A549 (cell line): ENCODE measurements at regions not wholly inside any gene's neighbourhood (a gene's known extent, or its start where the extent isn't known, plus 50 kb on each side); places are given as distances from the start of the nearest gene placed in this dataset.

ENCODE experiments used
- ATAC-seq, 2 experiments: fragments of 200-7000 bp in 1 of 2; fragments of >200 bp in 1 of 2; cut with Nextera tagmentation in 1 of 2; cut with Tn5 transposase in 1 of 2; 3 replicates each; pipeline versions ENCODE4 v1.8.0 to v1.9.1; 2018 to 2020; ENCODE audit warnings: mild to moderate bottlenecking in 1 of 2, moderate library complexity in 1 of 2
- CTCF ChIA-PET: fragments of 300-600 bp; sonication (Branson Sonifier 250); formaldehyde crosslinking; extraction: SDS; loops from one replicate; lab custom pipeline; 2021; ENCODE audit warnings: antibody characterized with exemption, inconsistent platforms; lab: Yijun Ruan, JAX
- POLR2A ChIA-PET: fragments of 350-600 bp; formaldehyde crosslinking; extraction: SDS; loops from one replicate; lab custom pipeline; 2021; ENCODE audit warnings: antibody characterized with exemption, inconsistent platforms; lab: Yijun Ruan, JAX
- DNase-seq, 2 experiments: peaks; one replicate each; pipeline versions ENCODE4 v3.0.0 to v3.0.0-alpha.2; 2011 to 2016; ENCODE audit warnings: low read depth in 1 of 2, low spot score in 1 of 2
- FAIRE-seq: peaks from 2 replicates; lab custom pipeline; 2011; peaks lifted over from hg19 to GRCh38; lab: Jason Lieb, UNC
- H3K27ac ChIP-seq, 2 experiments: fragments of >200 bp; sonication (Bioruptor Twin); formaldehyde crosslinking; 3 replicates each; pipeline ENCODE4 v1.5.1; 2016 to 2017
- H3K4me1 ChIP-seq: fragments of >200 bp; sonication (Bioruptor Twin); formaldehyde crosslinking; 3 replicates; pipeline ENCODE4 v1.6.1; 2016
- H3K4me2 ChIP-seq: fragments of >200 bp; sonication (Bioruptor Twin); formaldehyde crosslinking; 3 replicates; pipeline ENCODE4 v1.6.1; 2016
- H3K4me3 ChIP-seq: fragments of >200 bp; sonication (Bioruptor Twin); formaldehyde crosslinking; 3 replicates; pipeline ENCODE4 v1.5.1; 2016
- H3K9me3 ChIP-seq: fragments of >200 bp; sonication (Bioruptor Twin); formaldehyde crosslinking; 3 replicates; pipeline ENCODE4 v1.6.1; 2016
- ATOH8 ChIP-seq: fragments of 250-450 bp; sonication (Bioruptor Pico); IDR thresholded peaks from 2 replicates; pipeline ENCODE4 v1.5.0; 2020; ENCODE audit warnings: low read depth, mild to moderate bottlenecking, moderate library complexity
- CBX2 ChIP-seq: fragments of 200-600 bp; sonication (generic); IDR thresholded peaks from 2 replicates; pipeline ENCODE4 v1.6.1; 2016; ENCODE audit warnings: low read depth, mild to moderate bottlenecking, borderline replicate concordance
- CEBPB ChIP-seq, 2 experiments: fragments of >200 bp in 1 of 2; sonication (Bioruptor Twin) in 1 of 2; formaldehyde crosslinking in 1 of 2; IDR thresholded peaks; 2 replicates each; pipeline ENCODE4 v1.6.1; 2012 to 2016
- CHD4 ChIP-seq: fragments of 200-600 bp; sonication (generic); IDR thresholded peaks from 2 replicates; pipeline ENCODE4 v1.6.1; 2016; ENCODE audit warnings: antibody characterized with exemption, mild to moderate bottlenecking, borderline replicate concordance
- E2F6 ChIP-seq: IDR thresholded peaks from 2 replicates; pipeline ENCODE4 v1.6.1; 2012; ENCODE audit warnings: low read depth, borderline replicate concordance
- EHF ChIP-seq: fragments of 250-450 bp; sonication (Bioruptor Pico); IDR thresholded peaks from 2 replicates; pipeline ENCODE4 v1.5.0; 2020; ENCODE audit warnings: mild to moderate bottlenecking
- EHMT2 ChIP-seq: fragments of 200-600 bp; sonication (generic); IDR thresholded peaks from 2 replicates; pipeline ENCODE4 v1.6.1; 2016; ENCODE audit warnings: antibody characterized with exemption, low read depth, mild to moderate bottlenecking, moderate library complexity
- EP300 ChIP-seq, 2 experiments: fragments of >200 bp; sonication (Bioruptor Twin); formaldehyde crosslinking; IDR thresholded peaks; 2 replicates in 1 of 2; 3 replicates in 1 of 2; pipeline ENCODE4 v1.6.1; 2016 to 2017
- ESRRA ChIP-seq: fragments of 150-350 bp; IDR thresholded peaks from 2 replicates; pipeline ENCODE4 v1.6.1; 2014; ENCODE audit warnings: mild to moderate bottlenecking, low read length, borderline replicate concordance
- FOSB ChIP-seq: fragments of 250-450 bp; sonication (Bioruptor Pico); IDR thresholded peaks from 2 replicates; pipeline ENCODE4 v1.5.0; 2020; ENCODE audit warnings: mild to moderate bottlenecking, moderate library complexity
- FOSL2 ChIP-seq, 2 experiments: fragments of 450-650 bp in 1 of 2; fragments of >200 bp in 1 of 2; sonication (Bioruptor Twin) in 1 of 2; formaldehyde crosslinking; IDR thresholded peaks; 2 replicates each; pipeline versions ENCODE4 v1.5.0 to v1.6.1; 2016 to 2020; ENCODE audit warnings: mild to moderate bottlenecking in 1 of 2, moderate library complexity in 1 of 2
- FOXS1 ChIP-seq: fragments of 250-450 bp; sonication (Bioruptor Pico); IDR thresholded peaks from 2 replicates; pipeline ENCODE4 v1.5.0; 2020; ENCODE audit warnings: mild to moderate bottlenecking, moderate library complexity
- HOXA7 ChIP-seq: fragments of 250-450 bp; sonication (Bioruptor Pico); IDR thresholded peaks from 2 replicates; pipeline ENCODE4 v1.5.0; 2020; ENCODE audit warnings: mild to moderate bottlenecking, moderate library complexity
- HOXB13 ChIP-seq: fragments of 250-450 bp; sonication (Bioruptor Pico); IDR thresholded peaks from 2 replicates; pipeline ENCODE4 v1.5.0; 2020; ENCODE audit warnings: low read depth, mild to moderate bottlenecking, moderate library complexity
- JUN ChIP-seq, 2 experiments: fragments of >200 bp; sonication (Bioruptor Twin); formaldehyde crosslinking; IDR thresholded peaks; 2 replicates in 1 of 2; 3 replicates in 1 of 2; pipeline ENCODE4 v1.6.1; 2016 to 2017
- JUNB ChIP-seq: fragments of >200 bp; sonication (Bioruptor Twin); formaldehyde crosslinking; IDR thresholded peaks from 2 replicates; pipeline ENCODE4 v1.6.1; 2016
- NPAS2 ChIP-seq: fragments of 250-450 bp; sonication (Bioruptor Pico); IDR thresholded peaks from 2 replicates; pipeline ENCODE4 v1.8.0; 2022; ENCODE audit warnings: mild to moderate bottlenecking, moderate library complexity, borderline replicate concordance
- NR3C1 ChIP-seq: fragments of >200 bp; sonication (Bioruptor Twin); formaldehyde crosslinking; IDR thresholded peaks from 3 replicates; pipeline ENCODE4 v1.6.1; 2017
- POLR2A ChIP-seq: IDR thresholded peaks from 2 replicates; pipeline ENCODE4 v1.6.1; 2012; ENCODE audit warnings: mild to moderate bottlenecking, low read length
- RAD21 ChIP-seq, 2 experiments: fragments of >200 bp in 1 of 2; sonication (Bioruptor Twin) in 1 of 2; formaldehyde crosslinking in 1 of 2; IDR thresholded peaks in 1 of 2; conservative IDR thresholded peaks in 1 of 2; 2 replicates in 1 of 2; 3 replicates in 1 of 2; pipeline ENCODE4 v1.6.1; 2012 to 2018; ENCODE audit warnings: inconsistent platforms in 1 of 2
- RARB ChIP-seq: fragments of 250-450 bp; sonication (Bioruptor Pico); IDR thresholded peaks from 2 replicates; pipeline ENCODE4 v1.8.0; 2021; ENCODE audit warnings: mild to moderate bottlenecking, moderate library complexity
- RFX5 ChIP-seq: fragments of 450-650 bp; IDR thresholded peaks from 2 replicates; pipeline ENCODE4 v1.7.1; 2014; ENCODE audit warnings: antibody characterized with exemption, mild to moderate bottlenecking, moderate library complexity
- SMC3 ChIP-seq: fragments of >200 bp; sonication (Bioruptor Twin); formaldehyde crosslinking; IDR thresholded peaks from 3 replicates; pipeline ENCODE4 v1.6.1; 2018; ENCODE audit warnings: inconsistent platforms
- SREBF2 ChIP-seq: fragments of 450-650 bp; IDR thresholded peaks from 2 replicates; pipeline ENCODE4 v1.6.1; 2014; ENCODE audit warnings: mild to moderate bottlenecking, moderate library complexity
- TP53 ChIP-seq: fragments of 250-450 bp; sonication (Bioruptor Pico); IDR thresholded peaks from 2 replicates; pipeline ENCODE4 v1.5.0; 2021; ENCODE audit warnings: mild to moderate bottlenecking, moderate library complexity
- ZC3H11A ChIP-seq: fragments of 450-650 bp; IDR thresholded peaks from 2 replicates; pipeline ENCODE4 v1.6.1; 2014; ENCODE audit warnings: antibody characterized with exemption, mild to moderate bottlenecking
- ZFP36 ChIP-seq: fragments of 450-650 bp; IDR thresholded peaks from 2 replicates; pipeline ENCODE4 v1.6.1; 2014; ENCODE audit warnings: borderline replicate concordance; ENCODE audit not compliant: partially characterized antibody
- ZSCAN20 ChIP-seq: fragments of 250-450 bp; sonication (Bioruptor Pico); IDR thresholded peaks from 2 replicates; pipeline ENCODE4 v1.8.0; 2022; ENCODE audit warnings: mild to moderate bottlenecking, moderate library complexity
- WGBS: methylation state at CpG from one replicate; pipeline ENCODE4 v1.1.6; 2017; ENCODE audit errors: missing lambda C conversion rate; 5-methylcytosine and 5-hydroxymethylcytosine counted together
- TF ChIP-seq, protein P1 (sequence below): IDR thresholded peaks from 2 replicates; pipeline ENCODE4 v1.6.1; 2012
- TF ChIP-seq, protein P2 (sequence below): fragments of >200 bp; sonication (Bioruptor Twin); formaldehyde crosslinking; IDR thresholded peaks from 2 replicates; pipeline ENCODE4 v1.6.1; 2016

GRCh38 chr14:86050072-86050683 is 520.2 kb downstream of the FLRT2 start:
- CTCF ChIA-PET, result no interaction called here
- TF ChIP-seq FOSB (CRISPR knock-in tag) (no peak), EHF (CRISPR knock-in tag) (no peak), ATOH8 (no peak), EHMT2 (no peak), E2F6 (no peak), RFX5 (no peak), ZC3H11A (no peak), JUN (IDR thresholded peaks at IDR 0.05) (no peak), HOXA7 (CRISPR knock-in tag) (no peak), NPAS2 (no peak), RARB (CRISPR knock-in tag) (no peak), CEBPB (IDR thresholded peaks at IDR 0.05) (no peak), ESRRA (no peak), JUNB (no peak), EP300 (IDR thresholded peaks at IDR 0.05) (no peak)

GRCh38 chr14:86039176-86039575 is 509.2 kb downstream of the FLRT2 start:
- TF ChIP-seq ZFP36, result no peak
- no peak for TF ChIP-seq SMC3
- TF ChIP-seq SREBF2, result no peak
- no peak for TF ChIP-seq ESRRA
- no peak for TF ChIP-seq CHD4
- no peak for TF ChIP-seq POLR2A
- TF ChIP-seq FOXS1, result no peak
- TF ChIP-seq NR3C1, result no peak
- no peak for TF ChIP-seq HOXB13
- no peak for TF ChIP-seq E2F6
- no peak for TF ChIP-seq FOSL2 (IDR thresholded peaks at IDR 0.05)
- no peak for TF ChIP-seq FOSL2 (CRISPR knock-in tag; IDR thresholded peaks at IDR 0.05)
- TF ChIP-seq RFX5, result no peak
- TF ChIP-seq TP53, result no peak
- TF ChIP-seq, protein P1, sequence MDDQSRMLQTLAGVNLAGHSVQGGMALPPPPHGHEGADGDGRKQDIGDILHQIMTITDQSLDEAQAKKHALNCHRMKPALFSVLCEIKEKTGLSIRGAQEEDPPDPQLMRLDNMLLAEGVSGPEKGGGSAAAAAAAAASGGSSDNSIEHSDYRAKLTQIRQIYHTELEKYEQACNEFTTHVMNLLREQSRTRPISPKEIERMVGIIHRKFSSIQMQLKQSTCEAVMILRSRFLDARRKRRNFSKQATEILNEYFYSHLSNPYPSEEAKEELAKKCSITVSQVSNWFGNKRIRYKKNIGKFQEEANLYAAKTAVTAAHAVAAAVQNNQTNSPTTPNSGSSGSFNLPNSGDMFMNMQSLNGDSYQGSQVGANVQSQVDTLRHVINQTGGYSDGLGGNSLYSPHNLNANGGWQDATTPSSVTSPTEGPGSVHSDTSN, result no peak
- TF ChIP-seq, protein P2, sequence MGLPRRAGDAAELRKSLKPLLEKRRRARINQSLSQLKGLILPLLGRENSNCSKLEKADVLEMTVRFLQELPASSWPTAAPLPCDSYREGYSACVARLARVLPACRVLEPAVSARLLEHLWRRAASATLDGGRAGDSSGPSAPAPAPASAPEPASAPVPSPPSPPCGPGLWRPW, result no peak
- TF ChIP-seq ZSCAN20 (CRISPR knock-in tag), result no peak
- TF ChIP-seq CBX2, result no peak
- no peak for TF ChIP-seq RAD21 (conservative IDR thresholded peaks at IDR 0.05 in 1 of 2, IDR thresholded peaks at IDR 0.05 in 1 of 2)
- no peak for TF ChIP-seq FOSB (CRISPR knock-in tag)
- no peak for TF ChIP-seq ZC3H11A
- Histone ChIP-seq H3K4me3 (no peak overlapping the region), H3K27ac (no peak overlapping the region), H3K4me1 (no peaks in the 10 kb centered on the region), H3K9me3 (no peaks in the 10 kb centered on the region), H3K4me2 (no peak overlapping the region)
- no peak for DNase-seq
- 11% methylated on average over 1 of the region's 1 CpG for WGBS
- CTCF ChIA-PET, result interaction anchor here (1.3 kb wide), 1 partner anchor 9 kb away, joined by 3 read pairs; no protein-coding TSS in a partner anchor
- ATAC-seq, result no peak
- POLR2A ChIA-PET, result no interaction called here
- FAIRE-seq, result no peak

More at GRCh38 chr14:86050072-86050683, 520.2 kb downstream of the FLRT2 start:
- DNase-seq (no peak), ATAC-seq (no peak), FAIRE-seq (peak; percentile 49)
- H3K4me1 ChIP-seq, result no peaks in the 10 kb centered on the region
- no peak overlapping the region for H3K4me3 ChIP-seq
- WGBS, result 3% methylated on average over 2 of the region's 2 CpGs
- H3K27ac ChIP-seq, result no peak overlapping the region
- POLR2A ChIA-PET, result no interaction called here
- no peaks in the 10 kb centered on the region for H3K9me3 ChIP-seq
- H3K4me2 ChIP-seq, result no peak overlapping the region
